CD14-positive monocyte (primary cell): ENCODE measurements at regions not wholly inside any gene's neighbourhood (a gene's known extent, or its start where the extent isn't known, plus 50 kb on each side); places are given as distances from the start of the nearest gene placed in this dataset.

Experiments
- DNase-seq, 3 donors: peaks; one replicate each; pipeline ENCODE4 v3.0.0-alpha.2; 2011 to 2022
- H2AFZ ChIP-seq: 2 replicates; pipeline ENCODE4 v1.6.0; 2012; ENCODE audit warnings: mild to moderate bottlenecking, low read depth, low read length, inconsistent platforms; ENCODE audit not compliant: insufficient read depth, poor library complexity, severe bottlenecking
- H3K27ac ChIP-seq, 2 donors: 1 replicate in 1 of 2; 2 replicates in 1 of 2; pipeline ENCODE4 v1.5.1; 2012 to 2013; ENCODE audit warnings: low read length in 2 of 2, control low read depth in 1 of 2, inconsistent platforms in 1 of 2, low read depth in 1 of 2, mild to moderate bottlenecking in 1 of 2
- H3K27me3 ChIP-seq, 2 donors: one replicate each; pipeline versions ENCODE4 v1.6.0 to v1.6.1; 2011 to 2013; ENCODE audit warnings: low read length in 2 of 2; ENCODE audit not compliant: control insufficient read depth in 2 of 2, insufficient read depth in 2 of 2
- H3K36me3 ChIP-seq, 2 donors: replicated peaks in 1 of 2; 1 replicate in 1 of 2; 2 replicates in 1 of 2; pipeline versions ENCODE4 v1.5.1 to v1.6.1; 2012 to 2013; ENCODE audit warnings: low read length in 2 of 2, control low read depth in 1 of 2, inconsistent platforms in 1 of 2, mild to moderate bottlenecking in 1 of 2; ENCODE audit not compliant: insufficient read depth in 2 of 2, control insufficient read depth in 1 of 2
- H3K4me1 ChIP-seq, 2 donors: 1 replicate in 1 of 2; 2 replicates in 1 of 2; pipeline versions ENCODE4 v1.5.1 to v1.6.1; 2012 to 2013; ENCODE audit warnings: low read length in 2 of 2, control low read depth in 1 of 2, inconsistent platforms in 1 of 2, mild to moderate bottlenecking in 1 of 2, moderate library complexity in 1 of 2; ENCODE audit not compliant: insufficient read depth in 2 of 2, control insufficient read depth in 1 of 2
- H3K4me2 ChIP-seq: replicated peaks from 2 replicates; pipeline ENCODE3; 2012; ENCODE audit warnings: low read length, moderate library complexity, mild to moderate bottlenecking; ENCODE audit not compliant: poor library complexity, severe bottlenecking; ENCODE audit errors: extremely low read depth
- H3K4me3 ChIP-seq, 3 experiments: fragments of 200-600 bp in 1 of 3; sonication (generic) in 1 of 3; replicated peaks in 1 of 3; 1 replicate in 2 of 3; 2 replicates in 1 of 3; pipeline ENCODE4 v1.5.1; 2011 to 2013; ENCODE audit warnings: low read length in 3 of 3, mild to moderate bottlenecking in 3 of 3, control low read depth in 2 of 3, low read depth in 2 of 3, inconsistent platforms in 1 of 3, moderate library complexity in 1 of 3
- H3K79me2 ChIP-seq: 2 replicates; pipeline ENCODE4 v1.6.0; 2012; ENCODE audit warnings: mild to moderate bottlenecking, control low read depth, inconsistent platforms, low read length, moderate library complexity; ENCODE audit not compliant: insufficient read depth
- H3K9ac ChIP-seq: 2 replicates; pipeline ENCODE4 v1.6.0; 2017; ENCODE audit warnings: low read length, mild to moderate bottlenecking; ENCODE audit not compliant: insufficient read depth, poor library complexity, severe bottlenecking
- H3K9me3 ChIP-seq, 2 donors: replicated peaks in 1 of 2; 1 replicate in 1 of 2; 2 replicates in 1 of 2; pipeline versions ENCODE4 v1.5.1 to v1.6.1; 2012 to 2013; ENCODE audit warnings: low read length in 2 of 2, control low read depth in 1 of 2; ENCODE audit not compliant: control insufficient read depth in 1 of 2, insufficient read depth in 1 of 2
- H4K20me1 ChIP-seq: 2 replicates; pipeline ENCODE4 v1.6.0; 2012; ENCODE audit warnings: mild to moderate bottlenecking, low read length, control low read depth, moderate library complexity; ENCODE audit not compliant: insufficient read depth
- H3K27ac Mint-ChIP-seq, 7 donors: one replicate each; pipeline ENCODE4 v1.8.0; 2020; ENCODE audit warnings: mild to moderate bottlenecking in 7 of 7, mixed read lengths in 7 of 7, moderate library complexity in 6 of 7, inconsistent platforms in 2 of 7
- H3K27me3 Mint-ChIP-seq, 3 donors: one replicate each; pipeline ENCODE4 v1.8.0; 2021 to 2022; ENCODE audit warnings: low read depth in 3 of 3, mild to moderate bottlenecking in 3 of 3, mixed read lengths in 3 of 3, moderate library complexity in 3 of 3, inconsistent platforms in 1 of 3
- H3K36me3 Mint-ChIP-seq, 2 donors: one replicate each; pipeline ENCODE4 v1.8.0; 2020; ENCODE audit warnings: mixed read lengths in 2 of 2, inconsistent platforms in 1 of 2, mild to moderate bottlenecking in 1 of 2
- H3K4me1 Mint-ChIP-seq: one replicate; pipeline ENCODE4 v1.8.0; 2020; ENCODE audit warnings: mild to moderate bottlenecking, mixed read lengths
- H3K4me3 Mint-ChIP-seq, 2 donors: one replicate each; pipeline ENCODE4 v1.8.0; 2020; ENCODE audit warnings: mild to moderate bottlenecking in 2 of 2, mixed read lengths in 2 of 2, moderate library complexity in 1 of 2
- H3K9me3 Mint-ChIP-seq, 7 donors: one replicate each; pipeline ENCODE4 v1.8.0; 2020 to 2022; ENCODE audit warnings: mixed read lengths in 7 of 7, mild to moderate bottlenecking in 6 of 7, moderate library complexity in 6 of 7, inconsistent platforms in 2 of 7
- CTCF ChIP-seq: fragments of 200-600 bp; IDR thresholded peaks from one replicate; pipeline ENCODE4 v1.8.0; 2022; ENCODE audit warnings: antibody characterized with exemption, mild to moderate bottlenecking
- WGBS: methylation state at CpG from one replicate; pipeline ENCODE4 v1.1.5; 2013; ENCODE audit warnings: missing lambda C conversion rate; ENCODE audit not compliant: insufficient coverage; 5-methylcytosine and 5-hydroxymethylcytosine counted together
- intact Hi-C, 2 donors: fragments of 100-400 bp; cut with micrococcal nuclease; formaldehyde crosslinking; loops; one replicate each; pipeline versions ENCODE4 v1.15.0 to v1.15.1; 2023

- Mint-ChIP-seq H3K4me1 (no peaks in the 10 kb centered on the region), H3K36me3 (no peaks in the 10 kb centered on the region), H3K4me3 (no peak overlapping the region), H3K27me3 (peaks cover 0 to 3% (median 1%) of the 10 kb centered on the region in 3 donors), H3K27ac (no peak overlapping the region), H3K9me3 (peaks cover 0 to 3% (median 2%) of the 10 kb centered on the region in 7 donors)
- TF ChIP-seq CTCF = no peak
- no peaks in the 10 kb centered on the region for H3K4me1 ChIP-seq
- no peaks in the 10 kb centered on the region for H3K79me2 ChIP-seq
- H3K9me3 ChIP-seq = no peaks in the 10 kb centered on the region
- no peak overlapping the region for H3K4me2 ChIP-seq
- H2AFZ ChIP-seq = no peak overlapping the region
- WGBS = no CpG with 5 or more reads among the region's 1 CpG
- DNase-seq = no peak
- no peak overlapping the region for H3K27ac ChIP-seq
- no peaks in the 10 kb centered on the region for H4K20me1 ChIP-seq
- H3K36me3 ChIP-seq = no peaks in the 10 kb centered on the region
- H3K27me3 ChIP-seq = no peaks in the 10 kb centered on the region
- no peak overlapping the region for H3K9ac ChIP-seq
- intact Hi-C loops = no loop called here
- H3K4me3 ChIP-seq = no peak overlapping the region
Observed at GRCh38 chr5:67512758-67513157, 316.2 kb upstream of the CD180 start.

GRCh38 chr5:67511911-67512310 lies 315.3 kb upstream of the CD180 start:
- Mint-ChIP-seq H3K27me3 (peaks cover 0 to 2% (median 1%) of the 10 kb centered on the region in 3 donors), H3K4me1 (no peaks in the 10 kb centered on the region), H3K27ac (no peak overlapping the region), H3K9me3 (peaks cover 0 to 3% (median 0%) of the 10 kb centered on the region in 7 donors), H3K4me3 (no peak overlapping the region), H3K36me3 (no peaks in the 10 kb centered on the region)
- Histone ChIP-seq H3K79me2 (no peaks in the 10 kb centered on the region), H3K4me3 (no peak overlapping the region), H3K4me1 (no peaks in the 10 kb centered on the region), H3K27ac (no peak overlapping the region), H4K20me1 (no peaks in the 10 kb centered on the region), H3K27me3 (no peaks in the 10 kb centered on the region), H2AFZ (no peak overlapping the region), H3K36me3 (no peaks in the 10 kb centered on the region), H3K9me3 (no peaks in the 10 kb centered on the region), H3K4me2 (no peak overlapping the region), H3K9ac (no peak overlapping the region)
- WGBS = no CpG with 5 or more reads among the region's 1 CpG
- intact Hi-C loops = no loop called here
- DNase-seq = no peak
- no peak for TF ChIP-seq CTCF
